ENCODE measurements at regions not wholly inside any gene's neighbourhood (a gene's known extent, or its start where the extent isn't known, plus 50 kb on each side); places are given as distances from the start of the nearest gene placed in this dataset.
"Not testable (repeated sequence)": the region's sequence is repeated elsewhere in the genome, so short reads cannot be mapped to it uniquely, and the experiment has no call there.

DNA sequence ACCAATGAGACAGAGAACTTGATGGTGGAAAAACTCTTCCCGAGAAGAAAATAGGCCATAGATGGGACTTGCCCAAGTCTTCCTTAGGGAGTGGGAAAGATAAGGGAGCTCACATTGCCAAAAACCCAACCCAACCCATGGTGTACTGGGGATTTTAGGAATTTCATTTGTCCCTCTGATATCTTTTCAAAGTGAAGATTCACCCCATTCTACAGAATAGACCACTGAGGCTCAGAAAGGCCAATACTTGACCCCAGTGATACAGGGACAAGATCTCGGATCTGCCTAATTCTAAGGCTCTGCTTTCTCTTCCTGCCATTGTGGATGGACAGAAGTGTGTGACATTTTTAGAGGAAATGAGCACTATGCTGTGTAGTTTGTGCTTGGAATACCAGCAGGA is 159.0 kb downstream of the MYCN start:
- intact Hi-C loops (cut with DNase I), result no loop called here
- Histone ChIP-seq H3K27ac (no peak overlapping the region), H3K36me3 (no peaks in the 10 kb centered on the region), H3K27me3 (no peaks in the 10 kb centered on the region), H3K4me1 (no peaks in the 10 kb centered on the region), H3K9me3 (no peaks in the 10 kb centered on the region), H3K4me3 (no peak overlapping the region)
- no peak for TF ChIP-seq POLR2A (IDR thresholded peaks at IDR 0.05)
- TF ChIP-seq, protein P1, sequence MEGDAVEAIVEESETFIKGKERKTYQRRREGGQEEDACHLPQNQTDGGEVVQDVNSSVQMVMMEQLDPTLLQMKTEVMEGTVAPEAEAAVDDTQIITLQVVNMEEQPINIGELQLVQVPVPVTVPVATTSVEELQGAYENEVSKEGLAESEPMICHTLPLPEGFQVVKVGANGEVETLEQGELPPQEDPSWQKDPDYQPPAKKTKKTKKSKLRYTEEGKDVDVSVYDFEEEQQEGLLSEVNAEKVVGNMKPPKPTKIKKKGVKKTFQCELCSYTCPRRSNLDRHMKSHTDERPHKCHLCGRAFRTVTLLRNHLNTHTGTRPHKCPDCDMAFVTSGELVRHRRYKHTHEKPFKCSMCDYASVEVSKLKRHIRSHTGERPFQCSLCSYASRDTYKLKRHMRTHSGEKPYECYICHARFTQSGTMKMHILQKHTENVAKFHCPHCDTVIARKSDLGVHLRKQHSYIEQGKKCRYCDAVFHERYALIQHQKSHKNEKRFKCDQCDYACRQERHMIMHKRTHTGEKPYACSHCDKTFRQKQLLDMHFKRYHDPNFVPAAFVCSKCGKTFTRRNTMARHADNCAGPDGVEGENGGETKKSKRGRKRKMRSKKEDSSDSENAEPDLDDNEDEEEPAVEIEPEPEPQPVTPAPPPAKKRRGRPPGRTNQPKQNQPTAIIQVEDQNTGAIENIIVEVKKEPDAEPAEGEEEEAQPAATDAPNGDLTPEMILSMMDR (IDR thresholded peaks at IDR 0.05), result no peak
- WGBS, 2 donors, result 90 to 100% methylated on average over 2 of the region's 2 CpGs
- no peak for DNase-seq

DNA sequence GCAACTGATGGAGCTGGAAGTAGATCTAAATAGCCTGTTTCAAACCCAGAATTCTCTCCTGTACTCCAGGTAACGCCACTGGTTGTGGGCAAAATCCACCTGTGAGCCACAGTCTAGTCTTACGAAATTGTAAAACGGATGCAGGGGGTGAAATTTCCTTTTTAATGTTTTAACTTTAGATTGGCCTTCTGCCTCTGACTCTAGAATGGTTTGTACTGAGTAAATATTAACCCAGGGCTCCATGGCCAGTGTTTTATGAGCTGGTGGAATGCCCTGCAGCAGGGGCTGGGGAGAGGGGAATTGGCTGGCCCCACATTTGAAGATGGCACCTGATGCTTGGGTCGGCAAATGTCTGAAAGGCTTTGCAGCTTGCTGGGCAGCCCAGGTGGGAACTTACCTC is 156.6 kb downstream of the MYCN start:
- Histone ChIP-seq H3K4me1 (peaks cover 0 to 5% (median 0%) of the 10 kb centered on the region in 3 donors), H3K27me3 (peaks cover 0 to 7% (median 0%) of the 10 kb centered on the region in 4 donors), H3K9me3 (no peaks in the 10 kb centered on the region), H3K4me3 (no peak overlapping the region), H3K27ac (no peak overlapping the region), H3K36me3 (no peaks in the 10 kb centered on the region)
- intact Hi-C loops (cut with DNase I), result no loop called here
- no peak for DNase-seq
- no peak for TF ChIP-seq POLR2A (IDR thresholded peaks at IDR 0.05)
- TF ChIP-seq, protein P1 (IDR thresholded peaks at IDR 0.05), result no peak
- 62 to 76% methylated on average over 3 to 4 of the region's 4 CpGs for WGBS, 2 donors

DNA sequence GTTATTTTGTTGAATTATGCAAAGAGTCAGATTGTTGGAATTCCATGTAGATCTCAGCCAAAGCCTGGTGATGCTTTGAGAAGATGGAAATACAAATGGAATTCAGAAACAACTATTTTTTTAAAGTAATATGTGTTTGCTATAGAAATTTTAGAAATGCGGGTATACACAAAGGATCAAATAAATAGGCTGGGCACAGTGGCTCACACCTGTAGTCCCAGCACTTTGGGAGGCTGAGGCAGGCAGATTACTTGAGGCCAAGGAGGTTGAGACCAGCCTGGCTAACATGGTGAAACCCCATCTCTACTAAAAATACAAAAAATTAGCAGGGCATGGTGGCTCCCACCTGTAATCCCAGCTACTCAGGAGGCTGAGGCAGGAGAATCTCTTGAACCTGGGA is 155.1 kb downstream of the MYCN start:
- H3K4me3 ChIP-seq; H3K36me3 ChIP-seq; H3K27me3 ChIP-seq; H3K27ac ChIP-seq; DNase-seq; H3K9me3 ChIP-seq; intact Hi-C loops (cut with DNase I); H3K4me1 ChIP-seq: not testable (repeated sequence)
- WGBS, 2 donors, result 0 to 44% methylated on average over 1 of the region's 1 CpG

DNA sequence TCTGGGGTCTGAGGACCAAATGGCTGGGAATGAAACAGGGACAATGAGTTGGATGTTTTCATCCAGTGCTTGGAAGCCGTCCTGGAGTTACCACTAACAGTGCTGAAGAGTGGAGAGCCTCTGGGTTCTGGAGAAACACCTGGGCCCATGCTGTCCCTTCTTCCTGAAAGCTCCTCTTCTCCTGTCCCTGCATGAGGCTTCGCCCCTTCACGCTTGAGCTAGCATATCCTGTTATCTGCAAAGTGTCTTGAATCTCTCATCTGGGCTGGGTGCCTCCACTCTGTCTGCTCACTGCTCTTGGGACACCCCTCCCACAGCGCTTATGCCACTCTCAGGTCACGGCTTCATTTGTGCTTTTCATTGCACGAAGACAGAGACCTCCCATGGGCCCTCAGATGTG is 154.5 kb downstream of the MYCN start:
- Histone ChIP-seq H3K4me1 (peaks cover 0 to 5% (median 0%) of the 10 kb centered on the region in 3 donors), H3K4me3 (no peak overlapping the region), H3K36me3 (no peaks in the 10 kb centered on the region), H3K9me3 (no peaks in the 10 kb centered on the region), H3K27ac (no peak overlapping the region), H3K27me3 (peaks cover 0 to 7% (median 0%) of the 10 kb centered on the region in 4 donors)
- DNase-seq, result no peak
- intact Hi-C loops (cut with DNase I), result no loop called here
- WGBS, 2 donors, result 76 to 89% methylated on average over 6 of the region's 6 CpGs
- no peak for TF ChIP-seq POLR2A (IDR thresholded peaks at IDR 0.05)
- TF ChIP-seq, protein P1 (IDR thresholded peaks at IDR 0.05), result no peak

DNA sequence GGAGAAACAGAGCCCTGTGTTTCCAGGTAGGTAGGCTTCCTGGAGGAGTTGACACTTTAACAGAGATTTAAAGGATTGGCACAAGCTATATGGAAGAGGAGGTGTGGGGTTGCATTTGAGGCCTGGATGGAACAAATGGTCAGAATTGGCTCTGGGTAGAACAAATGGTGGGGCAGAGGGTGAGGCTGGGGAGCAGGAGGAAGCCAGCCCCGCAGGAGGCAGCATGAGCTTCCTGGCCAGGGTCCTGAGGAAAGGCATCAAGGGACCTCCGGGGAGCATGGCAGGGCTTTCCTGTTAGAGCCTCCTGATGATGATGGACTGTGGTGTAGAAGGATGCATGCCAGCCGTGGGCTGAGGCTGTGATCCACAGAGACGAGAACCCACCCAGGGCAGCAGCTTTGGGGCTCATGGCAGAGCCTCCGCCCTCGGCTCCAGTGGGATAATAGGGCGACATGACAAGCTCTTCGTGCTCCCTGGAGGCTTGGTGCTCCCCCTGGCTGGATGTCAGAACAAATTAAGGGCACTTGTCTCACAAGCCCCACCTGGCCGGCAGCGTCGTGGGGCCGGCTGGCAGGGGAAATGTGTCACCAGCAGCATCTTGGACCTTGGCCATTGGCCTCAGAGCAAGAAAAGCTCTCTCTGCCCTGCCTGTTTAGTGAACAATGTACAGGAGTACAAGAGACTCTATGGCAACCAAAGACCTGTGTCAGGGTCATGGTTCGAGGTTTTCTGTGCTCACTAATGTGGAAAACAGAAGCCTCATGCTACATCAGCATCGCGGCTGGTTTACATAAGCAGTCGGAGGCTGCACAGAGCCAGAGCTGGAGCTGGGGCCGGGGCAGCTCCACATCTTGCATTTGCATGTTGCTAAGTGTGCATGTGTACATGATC is 153.5 kb downstream of the MYCN start:
- 47 to 61% methylated on average over 7 to 8 of the region's 17 CpGs for WGBS, 2 donors
- no peak for DNase-seq
- Histone ChIP-seq H3K4me3 (no peak overlapping the region), H3K27me3 (peaks cover 0 to 7% (median 0%) of the 10 kb centered on the region in 4 donors), H3K9me3 (no peaks in the 10 kb centered on the region), H3K27ac (no peak overlapping the region), H3K4me1 (peaks cover 0 to 5% (median 0%) of the 10 kb centered on the region in 3 donors), H3K36me3 (no peaks in the 10 kb centered on the region)
- TF ChIP-seq, protein P1 (IDR thresholded peaks at IDR 0.05), result no peak
- TF ChIP-seq POLR2A (IDR thresholded peaks at IDR 0.05), result no peak
- intact Hi-C loops (cut with DNase I), result no loop called here
